ENCODE measurements at regions not wholly inside any gene's neighbourhood (a gene's known extent, or its start where the extent isn't known, plus 50 kb on each side); places are given as distances from the start of the nearest gene placed in this dataset.

- DNase-seq: peak; percentile 51
These were observed 546.3 kb downstream of the EBF1 start for GRCh38 chr5:158553195-158553961.

GRCh38 chr5:158552241-158552640 is 547.5 kb downstream of the EBF1 start:
- no peak for DNase-seq

- no peak for DNase-seq
These were observed 550.4 kb downstream of the EBF1 start for GRCh38 chr5:158549311-158549710.

GRCh38 chr5:158546748-158547147 is 553.0 kb downstream of the EBF1 start:
- DNase-seq: no peak

GRCh38 chr5:158545949-158546530 is 553.7 kb downstream of the EBF1 start:
- DNase-seq: no peak

- DNase-seq: no peak
These were observed 555.1 kb downstream of the EBF1 start for GRCh38 chr5:158544388-158545339.

- DNase-seq: no peak
These were observed 556.0 kb downstream of the EBF1 start for GRCh38 chr5:158543539-158544387.

GRCh38 chr5:158541536-158542297 is 558.0 kb downstream of the EBF1 start:
- no peak for DNase-seq

- no peak for DNase-seq
These were observed 561.1 kb downstream of the EBF1 start for GRCh38 chr5:158538506-158539074.

- no peak for DNase-seq
These were observed 562.4 kb downstream of the EBF1 start for GRCh38 chr5:158537366-158537765.

GRCh38 chr5:158534203-158534602 is 565.5 kb downstream of the EBF1 start:
- no peak for DNase-seq

- no peak for DNase-seq
These were observed 567.0 kb downstream of the EBF1 start for GRCh38 chr5:158532739-158533138.

GRCh38 chr5:158531860-158532259 is 567.9 kb downstream of the EBF1 start:
- DNase-seq: no peak

- DNase-seq: no peak
These were observed 569.6 kb downstream of the EBF1 start for GRCh38 chr5:158530115-158530514.

- no peak for DNase-seq
These were observed 570.3 kb downstream of the EBF1 start for GRCh38 chr5:158529454-158529853.

GRCh38 chr5:158525663-158526062 is 574.1 kb downstream of the EBF1 start:
- DNase-seq: no peak

GRCh38 chr5:158524070-158524469 is 575.6 kb downstream of the EBF1 start:
- no peak for DNase-seq

- DNase-seq: no peak
These were observed 576.9 kb downstream of the EBF1 start for GRCh38 chr5:158522776-158523175.

GRCh38 chr5:158521995-158522394 is 577.7 kb downstream of the EBF1 start:
- DNase-seq: no peak

- DNase-seq: no peak
These were observed 580.2 kb downstream of the EBF1 start for GRCh38 chr5:158519433-158520021.

GRCh38 chr5:158516521-158516920 is 583.2 kb downstream of the EBF1 start:
- no peak for DNase-seq

All from NCI-H2171 treated with DMSO at 0.1 percent for 48 hours (cell line).